ENCODE measurements at regions not wholly inside any gene's neighbourhood (a gene's known extent, or its start where the extent isn't known, plus 50 kb on each side); places are given as distances from the start of the nearest gene placed in this dataset.

GRCh38 chr2:200171731-200172482, 134.6 kb upstream of the SPATS2L start:
- TF ChIP-seq CTCF (IDR thresholded peaks at IDR 0.05 in 4 of 5, conservative IDR thresholded peaks at IDR 0.05 in 1 of 5) (no peak), POLR2A (IDR thresholded peaks at IDR 0.05) (no peak)
